SJSA1 (cell line): ENCODE measurements at regions not wholly inside any gene's neighbourhood (a gene's known extent, or its start where the extent isn't known, plus 50 kb on each side); places are given as distances from the start of the nearest gene placed in this dataset.

Experiments
- DNase-seq, 2 experiments: peaks; one replicate each; pipeline ENCODE4 v3.0.0-alpha.2; 2015 to 2020; ENCODE audit warnings: low spot score in 2 of 2, low read depth in 1 of 2
- H3K27ac ChIP-seq: fragments of 250-450 bp; sonication (Bioruptor Pico); 2 replicates; pipeline ENCODE4 v1.5.1; 2020; ENCODE audit warnings: mild to moderate bottlenecking, moderate library complexity
- H3K27me3 ChIP-seq: fragments of 250-450 bp; sonication (Bioruptor Pico); replicated peaks from 2 replicates; pipeline ENCODE4 v1.5.1; 2020; ENCODE audit warnings: mild to moderate bottlenecking, moderate library complexity
- H3K36me3 ChIP-seq: fragments of 250-450 bp; sonication (Bioruptor Pico); 2 replicates; pipeline ENCODE4 v1.5.1; 2020; ENCODE audit warnings: mild to moderate bottlenecking
- H3K4me1 ChIP-seq: fragments of 250-450 bp; sonication (Bioruptor Pico); replicated peaks from 2 replicates; pipeline ENCODE4 v1.6.1; 2021; ENCODE audit warnings: mild to moderate bottlenecking
- H3K4me3 ChIP-seq: fragments of 250-450 bp; sonication (Bioruptor Pico); 2 replicates; pipeline ENCODE4 v1.5.1; 2020; ENCODE audit warnings: mild to moderate bottlenecking
- H3K9me3 ChIP-seq: fragments of 250-450 bp; sonication (Bioruptor Pico); replicated peaks from 2 replicates; pipeline ENCODE4 v1.5.1; 2020; ENCODE audit warnings: mild to moderate bottlenecking

DNA sequence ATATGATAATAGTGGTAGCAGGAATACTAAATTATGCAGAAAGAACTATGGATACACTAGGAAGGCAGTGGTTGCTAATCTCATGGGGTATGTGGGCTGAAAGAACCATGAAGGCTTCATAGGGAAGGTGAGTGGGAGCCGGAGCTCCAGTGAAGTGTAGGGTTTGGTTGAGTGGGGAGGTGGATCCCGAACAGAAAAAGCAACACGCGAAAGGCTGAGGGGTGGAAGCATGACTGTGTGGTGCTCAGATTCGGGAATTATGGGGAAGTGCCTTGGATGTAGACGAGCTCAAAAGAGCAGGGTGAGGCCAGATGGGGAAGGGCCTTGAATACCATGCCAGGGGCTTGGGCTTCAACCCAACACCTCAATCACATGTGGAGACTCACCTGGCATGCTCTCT lies 715.1 kb downstream of the TYW1 start:
- no peaks in the 10 kb centered on the region for H3K27me3 ChIP-seq
- H3K27ac ChIP-seq: no peak overlapping the region
- 0 out of 2 replicates have a peak, but pooled peaks cover 9% of the 10 kb centered on the region for H3K9me3 ChIP-seq

DNA sequence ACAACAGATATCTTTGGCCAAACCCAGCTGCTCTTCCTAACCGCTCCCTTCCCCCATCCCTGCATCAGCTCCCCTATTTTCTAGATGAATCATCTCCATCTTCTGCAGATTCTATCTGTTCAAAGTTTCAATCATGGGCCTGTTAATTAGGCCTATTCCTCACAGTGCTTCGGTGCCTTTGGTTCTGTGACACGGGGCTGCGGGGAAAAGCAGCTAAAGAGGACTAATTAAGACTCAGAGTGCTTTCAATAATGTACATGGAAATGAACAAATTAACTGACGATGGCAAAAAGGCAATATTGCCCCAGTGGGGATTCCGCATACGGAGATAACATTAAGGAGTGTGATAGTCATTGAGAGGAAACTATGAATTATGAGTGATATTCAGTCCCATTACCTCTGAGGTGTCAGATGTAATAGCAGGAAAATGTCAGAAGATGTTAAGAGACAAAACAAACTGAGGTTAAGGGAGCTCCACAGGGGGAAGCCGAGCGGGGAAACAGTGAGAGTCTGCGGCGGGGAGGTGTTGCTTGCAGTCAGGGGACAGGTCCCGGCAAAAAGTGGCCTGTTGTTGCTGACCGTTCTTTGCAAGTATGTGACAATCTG lies 716.9 kb downstream of the TYW1 start:
- Histone ChIP-seq H3K36me3 (no peaks in the 10 kb centered on the region), H3K4me1 (no peaks in the 10 kb centered on the region), H3K27ac (no peak overlapping the region), H3K27me3 (no peaks in the 10 kb centered on the region), H3K4me3 (no peak overlapping the region), H3K9me3 (0 out of 2 replicates have a peak, but pooled peaks cover 9% of the 10 kb centered on the region)
- no peak for DNase-seq

More for the DNA sequence above, 715.1 kb downstream of the TYW1 start:
- DNase-seq: no peak
- Histone ChIP-seq H3K4me1 (no peaks in the 10 kb centered on the region), H3K36me3 (no peaks in the 10 kb centered on the region), H3K4me3 (no peak overlapping the region)

GRCh38 chr7:67716729-67717128 lies 720.1 kb downstream of the TYW1 start:
- 0 out of 2 replicates have a peak, but pooled peaks cover 9% of the 10 kb centered on the region for H3K9me3 ChIP-seq
- H3K4me1 ChIP-seq: no peaks in the 10 kb centered on the region
- no peak overlapping the region for H3K4me3 ChIP-seq
- H3K27me3 ChIP-seq: no peaks in the 10 kb centered on the region
- DNase-seq: no peak
- H3K36me3 ChIP-seq: no peaks in the 10 kb centered on the region
- no peak overlapping the region for H3K27ac ChIP-seq

DNA sequence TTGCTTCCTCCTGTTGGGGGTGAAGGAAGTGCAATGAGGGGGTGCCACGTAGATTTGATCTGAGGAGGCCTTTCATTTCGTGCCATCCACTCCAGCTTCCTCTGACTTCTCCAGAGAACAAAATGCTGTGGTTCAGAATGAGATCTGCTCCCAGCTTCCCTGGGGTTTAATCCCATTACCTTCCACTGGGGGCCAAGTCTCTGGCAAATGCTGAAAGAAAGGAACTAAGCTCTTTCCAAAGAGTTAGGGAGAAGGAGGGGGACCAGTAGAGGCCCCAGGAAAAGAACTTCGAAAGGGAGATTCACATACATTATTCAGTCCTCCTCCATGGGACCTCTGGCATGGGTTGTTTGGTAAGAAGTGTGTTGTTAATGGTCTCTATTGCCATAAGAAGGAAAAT lies 727.0 kb downstream of the TYW1 start:
- no peak for DNase-seq
- H3K4me1 ChIP-seq: no peaks in the 10 kb centered on the region
- no peak overlapping the region for H3K27ac ChIP-seq
- no peaks in the 10 kb centered on the region for H3K36me3 ChIP-seq
- no peaks in the 10 kb centered on the region for H3K27me3 ChIP-seq
- 0 out of 2 replicates have a peak, but pooled peaks cover 3% of the 10 kb centered on the region for H3K9me3 ChIP-seq
- no peak overlapping the region for H3K4me3 ChIP-seq

- no peaks in the 10 kb centered on the region for H3K4me1 ChIP-seq
- H3K27ac ChIP-seq: no peak overlapping the region
- no peak overlapping the region for H3K4me3 ChIP-seq
- DNase-seq: no peak
- H3K27me3 ChIP-seq: no peaks in the 10 kb centered on the region
- H3K36me3 ChIP-seq: no peaks in the 10 kb centered on the region
- 0 out of 2 replicates have a peak, but pooled peaks cover 4% of the 10 kb centered on the region for H3K9me3 ChIP-seq
These were observed 727.8 kb downstream of the TYW1 start for GRCh38 chr7:67724435-67724834.

DNA sequence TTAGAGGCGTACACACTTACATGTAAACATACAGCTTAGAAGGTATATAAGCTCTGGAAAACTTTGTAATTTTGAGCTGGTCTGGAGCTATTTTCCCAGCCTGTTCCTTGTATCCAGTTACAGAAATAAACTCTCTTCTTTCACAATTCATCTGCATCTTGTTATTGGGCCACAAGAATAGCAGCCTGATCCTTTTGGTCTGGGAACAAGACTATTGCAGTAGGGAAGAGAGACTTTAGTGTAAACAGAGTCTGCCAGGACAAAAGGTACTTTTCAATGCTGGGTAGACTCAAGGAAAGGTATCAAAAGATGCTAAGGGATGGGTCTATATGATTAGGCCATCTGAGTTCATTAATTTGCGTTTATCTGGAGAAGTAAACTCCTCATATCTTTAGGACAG lies 728.3 kb downstream of the TYW1 start:
- Histone ChIP-seq H3K4me3 (no peak overlapping the region), H3K36me3 (no peaks in the 10 kb centered on the region), H3K9me3 (0 out of 2 replicates have a peak, but pooled peaks cover 4% of the 10 kb centered on the region), H3K27ac (no peak overlapping the region), H3K4me1 (no peaks in the 10 kb centered on the region), H3K27me3 (no peaks in the 10 kb centered on the region)
- no peak for DNase-seq

DNA sequence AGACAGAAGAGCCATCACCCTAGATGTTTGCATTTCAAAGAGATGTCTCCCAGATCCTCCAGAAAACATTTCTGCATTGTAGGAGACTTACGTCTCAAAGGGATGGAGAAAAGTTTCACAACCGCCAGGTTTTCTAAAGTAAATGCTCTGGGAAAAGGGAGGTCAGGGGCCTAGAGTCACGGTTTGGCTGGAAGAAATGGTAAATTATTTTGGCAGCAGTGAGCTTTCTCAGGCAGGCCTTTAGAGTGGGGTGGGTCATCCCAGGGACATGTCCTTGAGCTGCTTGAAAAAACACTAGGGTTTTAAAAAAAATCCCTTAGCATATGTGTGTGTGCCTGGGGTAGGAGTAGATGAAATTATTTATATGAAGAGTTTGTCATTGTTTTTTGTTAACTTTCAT lies 728.8 kb downstream of the TYW1 start:
- H3K4me3 ChIP-seq: no peak overlapping the region
- H3K36me3 ChIP-seq: no peaks in the 10 kb centered on the region
- no peak overlapping the region for H3K27ac ChIP-seq
- H3K4me1 ChIP-seq: no peaks in the 10 kb centered on the region
- DNase-seq: no peak
- 0 out of 2 replicates have a peak, but pooled peaks cover 4% of the 10 kb centered on the region for H3K9me3 ChIP-seq
- no peaks in the 10 kb centered on the region for H3K27me3 ChIP-seq

DNA sequence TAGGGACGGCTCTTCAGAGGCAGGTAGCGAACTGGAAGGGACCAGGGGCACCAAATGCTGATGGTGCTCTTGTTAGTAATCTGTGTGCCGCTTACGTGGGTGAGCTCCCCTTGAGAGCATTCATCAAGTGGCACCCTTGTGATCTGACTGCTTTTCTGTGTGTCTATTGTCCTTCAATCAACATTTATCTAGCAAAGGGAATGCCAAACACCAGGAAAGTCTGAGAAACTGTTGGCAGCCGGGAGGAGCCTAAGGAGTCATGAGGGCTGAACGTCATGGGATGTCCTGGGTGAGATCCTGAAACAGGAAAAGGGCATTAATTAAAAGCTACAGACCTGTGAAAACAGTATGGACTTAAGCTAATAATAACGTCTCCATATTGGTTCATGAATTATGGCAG lies 733.1 kb downstream of the TYW1 start:
- Histone ChIP-seq H3K27ac (no peak overlapping the region), H3K27me3 (no peaks in the 10 kb centered on the region), H3K4me1 (no peaks in the 10 kb centered on the region), H3K4me3 (no peak overlapping the region), H3K9me3 (0 out of 2 replicates have a peak, but pooled peaks cover 4% of the 10 kb centered on the region), H3K36me3 (no peaks in the 10 kb centered on the region)
- DNase-seq: no peak

- H3K9me3 ChIP-seq: 0 out of 2 replicates have a peak, but pooled peaks cover 4% of the 10 kb centered on the region
- no peak for DNase-seq
- H3K27ac ChIP-seq: no peak overlapping the region
- no peaks in the 10 kb centered on the region for H3K36me3 ChIP-seq
- no peak overlapping the region for H3K4me3 ChIP-seq
- H3K4me1 ChIP-seq: no peaks in the 10 kb centered on the region
- H3K27me3 ChIP-seq: no peaks in the 10 kb centered on the region
These were observed 735.1 kb downstream of the TYW1 start for GRCh38 chr7:67731704-67732103.

- H3K27me3 ChIP-seq: no peaks in the 10 kb centered on the region
- no peaks in the 10 kb centered on the region for H3K4me1 ChIP-seq
- no peak overlapping the region for H3K4me3 ChIP-seq
- 0 out of 2 replicates have a peak, but pooled peaks cover 4% of the 10 kb centered on the region for H3K9me3 ChIP-seq
- DNase-seq: no peak
- no peak overlapping the region for H3K27ac ChIP-seq
- no peaks in the 10 kb centered on the region for H3K36me3 ChIP-seq
These were observed 736.3 kb downstream of the TYW1 start for GRCh38 chr7:67732898-67733297.

- DNase-seq: no peak
- H3K4me1 ChIP-seq: no peaks in the 10 kb centered on the region
- H3K4me3 ChIP-seq: no peak overlapping the region
- peaks cover 3% of the 10 kb centered on the region; the same call in 1 of the 2 replicates for H3K9me3 ChIP-seq
- H3K27me3 ChIP-seq: no peaks in the 10 kb centered on the region
- H3K36me3 ChIP-seq: no peaks in the 10 kb centered on the region
- no peak overlapping the region for H3K27ac ChIP-seq
These were observed 741.5 kb downstream of the TYW1 start for GRCh38 chr7:67738145-67738544.

DNA sequence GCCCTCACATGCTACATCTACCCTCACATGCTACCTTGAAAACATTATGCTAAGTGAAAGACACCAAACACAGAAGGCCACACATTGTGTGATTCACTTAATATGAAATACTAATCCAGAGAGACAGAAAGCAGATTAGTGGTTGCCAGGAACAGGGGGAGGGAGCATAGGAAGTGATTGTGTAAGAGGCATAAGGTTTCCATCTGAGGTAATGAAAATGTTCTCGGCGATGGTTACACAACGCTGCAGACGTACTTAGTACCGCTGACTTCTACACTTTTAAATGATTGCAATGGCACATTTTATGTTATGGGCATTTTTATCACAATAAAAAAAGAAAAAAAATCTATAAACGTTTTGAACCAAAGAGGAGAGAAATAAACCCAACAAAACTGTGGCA lies 742.3 kb downstream of the TYW1 start:
- Histone ChIP-seq H3K36me3 (no peaks in the 10 kb centered on the region), H3K9me3 (peaks cover 3% of the 10 kb centered on the region; the same call in 1 of the 2 replicates), H3K27me3 (no peaks in the 10 kb centered on the region), H3K4me1 (no peaks in the 10 kb centered on the region), H3K4me3 (no peak overlapping the region), H3K27ac (no peak overlapping the region)
- no peak for DNase-seq

- Histone ChIP-seq H3K4me3 (no peak overlapping the region), H3K27ac (no peak overlapping the region), H3K27me3 (no peaks in the 10 kb centered on the region), H3K36me3 (no peaks in the 10 kb centered on the region), H3K4me1 (no peaks in the 10 kb centered on the region), H3K9me3 (peaks cover 3% of the 10 kb centered on the region)
- no peak for DNase-seq
These were observed 746.9 kb downstream of the TYW1 start for GRCh38 chr7:67743501-67743900.

- no peaks in the 10 kb centered on the region; the same call in 1 of the 2 replicates for H3K9me3 ChIP-seq
- H3K27me3 ChIP-seq: no peaks in the 10 kb centered on the region
- H3K27ac ChIP-seq: no peak overlapping the region
- H3K4me3 ChIP-seq: no peak overlapping the region
- no peaks in the 10 kb centered on the region for H3K4me1 ChIP-seq
- DNase-seq: no peak
- no peaks in the 10 kb centered on the region for H3K36me3 ChIP-seq
These were observed 755.6 kb downstream of the TYW1 start for GRCh38 chr7:67752227-67752626.

DNA sequence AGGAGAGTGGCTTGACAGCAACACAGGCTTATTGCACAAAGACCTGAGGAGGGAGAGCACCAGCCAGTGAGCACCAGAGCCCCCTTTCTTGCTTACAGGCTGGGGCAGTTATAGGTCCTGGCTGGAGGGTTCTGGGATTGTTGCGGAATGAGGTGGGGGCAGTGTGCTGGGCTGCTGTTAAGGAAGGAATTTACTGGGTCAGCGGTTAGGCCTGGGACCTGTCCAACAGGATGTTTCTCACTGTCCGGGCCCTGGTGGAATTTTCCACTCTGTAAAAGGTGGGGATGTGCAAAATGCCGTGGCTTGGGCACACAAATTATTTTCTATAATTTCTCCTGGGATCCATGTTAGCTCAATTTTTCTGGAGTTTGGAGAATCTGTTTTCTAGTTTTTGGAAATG lies 757.3 kb downstream of the TYW1 start:
- H3K27me3 ChIP-seq: no peaks in the 10 kb centered on the region
- no peak overlapping the region for H3K27ac ChIP-seq
- no peaks in the 10 kb centered on the region; the same call in 1 of the 2 replicates for H3K9me3 ChIP-seq
- H3K4me3 ChIP-seq: no peak overlapping the region
- H3K36me3 ChIP-seq: no peaks in the 10 kb centered on the region
- no peaks in the 10 kb centered on the region for H3K4me1 ChIP-seq
- no peak for DNase-seq
